GM12878 (cell line): ENCODE measurements at regions not wholly inside any gene's neighbourhood (a gene's known extent, or its start where the extent isn't known, plus 50 kb on each side); places are given as distances from the start of the nearest gene placed in this dataset.

Experiments used
- CUX1 ChIP-seq: IDR thresholded peaks from 2 replicates; pipeline ENCODE4 v1.6.1; 2012; ENCODE audit warnings: improper control_type of control experiment, low read depth, low read length; ENCODE audit not compliant: insufficient replicate concordance
- IRF5 ChIP-seq: fragments of 450-650 bp; IDR thresholded peaks from 2 replicates; pipeline ENCODE4 v1.6.1; 2017; ENCODE audit warnings: borderline replicate concordance
- PBX3 ChIP-seq: IDR thresholded peaks from 2 replicates; pipeline ENCODE4 v1.6.1; 2011; ENCODE audit warnings: mild to moderate bottlenecking, low read depth, low read length, moderate library complexity; ENCODE audit not compliant: insufficient replicate concordance
- TCF7 ChIP-seq: IDR thresholded peaks from 2 replicates; pipeline ENCODE4 v1.6.1; 2014; ENCODE audit warnings: antibody characterized with exemption, borderline replicate concordance

GRCh38 chr3:182201456-182202168, 489.9 kb downstream of the SOX2 start (continued):
- TF ChIP-seq CUX1 (no peak), TCF7 (no peak), PBX3 (no peak), IRF5 (no peak)
